ENCODE measurements at regions not wholly inside any gene's neighbourhood (a gene's known extent, or its start where the extent isn't known, plus 50 kb on each side); places are given as distances from the start of the nearest gene placed in this dataset.

DNA sequence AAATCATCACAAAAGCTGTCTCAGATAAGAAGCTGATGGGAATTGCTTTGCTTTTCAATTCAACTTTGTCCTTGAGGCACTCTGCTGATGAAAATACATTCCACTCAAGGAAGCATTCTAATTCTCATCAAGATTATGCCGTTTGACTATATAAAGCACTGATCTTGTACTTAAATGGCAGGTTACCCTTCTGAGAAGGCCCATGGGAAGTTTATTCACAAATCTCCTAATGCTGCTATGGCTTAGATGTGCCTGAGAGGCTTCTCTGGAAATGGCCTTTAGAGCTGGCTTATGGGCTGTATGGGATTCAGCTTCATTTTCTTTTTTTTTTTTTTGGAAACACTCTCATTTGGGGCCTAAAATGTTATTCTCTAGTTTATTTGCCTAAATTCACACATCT, 69.7 kb upstream of the ARNT2 start:
- H3K27me3 ChIP-seq (ENCODE audit: control insufficient read depth, insufficient read depth, low read length): peaks cover 12% of the 10 kb centered on the region
- ChIA-PET CTCF (no interaction called here), POLR2A (no interaction called here)

DNA sequence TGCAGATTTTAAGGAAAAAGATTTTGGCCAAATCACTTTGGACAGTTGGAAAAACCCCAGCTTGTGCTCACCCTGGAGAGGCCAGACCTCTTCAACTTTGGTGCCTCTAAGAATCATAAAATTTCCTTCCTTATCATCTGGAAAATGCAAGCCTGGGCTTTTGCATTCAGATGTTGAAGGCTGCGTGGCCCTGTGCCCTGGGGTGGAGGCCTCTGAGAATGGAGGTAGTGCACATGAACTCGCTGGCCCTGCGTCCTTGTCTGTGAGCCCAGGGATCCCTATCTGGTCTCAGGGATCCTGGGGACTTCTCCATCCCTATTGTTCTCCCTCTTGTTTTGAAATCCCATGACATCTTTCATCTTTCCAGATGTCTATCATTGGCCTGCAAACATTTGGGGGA, 64.6 kb upstream of the ARNT2 start:
- ChIA-PET CTCF (no interaction called here), POLR2A (no interaction called here)
- TF ChIP-seq, protein P1, sequence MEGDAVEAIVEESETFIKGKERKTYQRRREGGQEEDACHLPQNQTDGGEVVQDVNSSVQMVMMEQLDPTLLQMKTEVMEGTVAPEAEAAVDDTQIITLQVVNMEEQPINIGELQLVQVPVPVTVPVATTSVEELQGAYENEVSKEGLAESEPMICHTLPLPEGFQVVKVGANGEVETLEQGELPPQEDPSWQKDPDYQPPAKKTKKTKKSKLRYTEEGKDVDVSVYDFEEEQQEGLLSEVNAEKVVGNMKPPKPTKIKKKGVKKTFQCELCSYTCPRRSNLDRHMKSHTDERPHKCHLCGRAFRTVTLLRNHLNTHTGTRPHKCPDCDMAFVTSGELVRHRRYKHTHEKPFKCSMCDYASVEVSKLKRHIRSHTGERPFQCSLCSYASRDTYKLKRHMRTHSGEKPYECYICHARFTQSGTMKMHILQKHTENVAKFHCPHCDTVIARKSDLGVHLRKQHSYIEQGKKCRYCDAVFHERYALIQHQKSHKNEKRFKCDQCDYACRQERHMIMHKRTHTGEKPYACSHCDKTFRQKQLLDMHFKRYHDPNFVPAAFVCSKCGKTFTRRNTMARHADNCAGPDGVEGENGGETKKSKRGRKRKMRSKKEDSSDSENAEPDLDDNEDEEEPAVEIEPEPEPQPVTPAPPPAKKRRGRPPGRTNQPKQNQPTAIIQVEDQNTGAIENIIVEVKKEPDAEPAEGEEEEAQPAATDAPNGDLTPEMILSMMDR (IDR thresholded peaks at IDR 0.05; ENCODE audit: low read depth, low read length): no peak
- no peaks in the 10 kb centered on the region for H3K9me3 ChIP-seq (ENCODE audit: control insufficient read depth, insufficient read depth, low read length)
- peaks cover 18% of the 10 kb centered on the region for H3K27me3 ChIP-seq (ENCODE audit: control insufficient read depth, insufficient read depth, low read length)
- no peak for DNase-seq (ENCODE audit: low read depth, low spot score)
- H3K27ac ChIP-seq (ENCODE audit: low read depth, low read length): no peak overlapping the region
- H3K4me3 ChIP-seq (ENCODE audit: low read depth, low read length): no peak overlapping the region

More for the DNA sequence above, 69.7 kb upstream of the ARNT2 start:
- TF ChIP-seq, protein P1 (IDR thresholded peaks at IDR 0.05; ENCODE audit: low read depth, low read length): no peak
- DNase-seq (ENCODE audit: low read depth, low spot score): no peak
- Histone ChIP-seq H3K4me3 (ENCODE audit: low read depth, low read length) (no peak overlapping the region), H3K9me3 (ENCODE audit: control insufficient read depth, insufficient read depth, low read length) (peaks cover 5% of the 10 kb centered on the region; the same call in 1 of the 2 replicates), H3K27ac (ENCODE audit: low read depth, low read length) (no peak overlapping the region)

DNA sequence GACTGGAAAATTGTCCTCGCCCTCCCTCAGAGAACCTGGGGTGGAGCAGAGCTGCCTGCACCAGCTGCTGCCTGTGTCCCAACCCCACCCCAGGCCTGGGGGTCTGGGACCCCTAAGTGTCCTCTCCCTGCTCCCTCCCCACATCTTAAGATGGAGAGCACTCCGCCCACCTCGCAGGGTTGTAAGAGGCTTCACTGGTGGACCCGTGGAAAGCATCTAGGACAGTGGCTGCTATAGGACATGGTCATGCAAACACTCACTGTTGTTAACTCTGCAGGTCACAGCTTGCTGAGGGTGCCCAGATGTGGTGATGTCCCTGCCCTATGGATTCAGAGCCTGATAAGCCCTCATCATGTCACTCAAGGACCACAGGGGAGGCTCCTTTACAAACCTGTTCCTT, 62.0 kb upstream of the ARNT2 start:
- ChIA-PET CTCF (no interaction called here), POLR2A (no interaction called here)
- peaks cover 13% of the 10 kb centered on the region for H3K27me3 ChIP-seq (ENCODE audit: control insufficient read depth, insufficient read depth, low read length)
- no peaks in the 10 kb centered on the region for H3K9me3 ChIP-seq (ENCODE audit: control insufficient read depth, insufficient read depth, low read length)
- no peak for DNase-seq (ENCODE audit: low read depth, low spot score)
- H3K27ac ChIP-seq (ENCODE audit: low read depth, low read length): no peak overlapping the region
- TF ChIP-seq, protein P1 (IDR thresholded peaks at IDR 0.05; ENCODE audit: low read depth, low read length): no peak
- no peak overlapping the region for H3K4me3 ChIP-seq (ENCODE audit: low read depth, low read length)

DNA sequence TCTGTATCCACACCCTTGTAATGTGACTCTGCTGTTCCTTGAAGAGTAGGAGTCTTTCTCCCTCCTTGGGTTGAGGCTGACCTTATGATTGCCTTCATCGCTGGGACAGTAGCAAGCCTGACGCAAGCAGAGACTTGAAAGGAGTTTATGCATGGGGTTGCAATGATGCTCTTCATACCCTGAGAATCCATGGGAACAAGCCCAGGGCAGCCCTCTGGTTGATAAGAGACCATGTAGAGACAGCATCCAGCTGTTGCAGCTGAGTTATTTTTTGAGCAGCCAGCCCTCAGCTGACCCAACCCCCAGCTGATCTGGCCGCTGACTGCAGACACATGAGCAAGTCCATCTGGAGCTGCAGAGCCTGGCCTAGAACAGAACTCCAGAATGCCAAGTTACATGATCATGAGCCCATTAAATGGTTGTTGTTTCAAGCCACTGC, 60.6 kb upstream of the ARNT2 start:
- ChIA-PET POLR2A (interaction anchor here (0.6 to 1.1 kb wide), 2 partner anchors 61 to 109 kb away, joined by 3 read pairs; no protein-coding TSS in a partner anchor), CTCF (interaction anchor here (0.7 kb wide), 1 partner anchor 35 kb away, joined by 3 read pairs; no protein-coding TSS in a partner anchor)
- no peaks in the 10 kb centered on the region for H3K9me3 ChIP-seq (ENCODE audit: control insufficient read depth, insufficient read depth, low read length)
- DNase-seq (ENCODE audit: low read depth, low spot score): peak; percentile 78
- no peak overlapping the region for H3K4me3 ChIP-seq (ENCODE audit: low read depth, low read length)
- H3K27me3 ChIP-seq (ENCODE audit: control insufficient read depth, insufficient read depth, low read length): peaks cover 13% of the 10 kb centered on the region
- H3K27ac ChIP-seq (ENCODE audit: low read depth, low read length): no peak overlapping the region
- TF ChIP-seq, protein P1 (IDR thresholded peaks at IDR 0.05; ENCODE audit: low read depth, low read length): no peak

DNA sequence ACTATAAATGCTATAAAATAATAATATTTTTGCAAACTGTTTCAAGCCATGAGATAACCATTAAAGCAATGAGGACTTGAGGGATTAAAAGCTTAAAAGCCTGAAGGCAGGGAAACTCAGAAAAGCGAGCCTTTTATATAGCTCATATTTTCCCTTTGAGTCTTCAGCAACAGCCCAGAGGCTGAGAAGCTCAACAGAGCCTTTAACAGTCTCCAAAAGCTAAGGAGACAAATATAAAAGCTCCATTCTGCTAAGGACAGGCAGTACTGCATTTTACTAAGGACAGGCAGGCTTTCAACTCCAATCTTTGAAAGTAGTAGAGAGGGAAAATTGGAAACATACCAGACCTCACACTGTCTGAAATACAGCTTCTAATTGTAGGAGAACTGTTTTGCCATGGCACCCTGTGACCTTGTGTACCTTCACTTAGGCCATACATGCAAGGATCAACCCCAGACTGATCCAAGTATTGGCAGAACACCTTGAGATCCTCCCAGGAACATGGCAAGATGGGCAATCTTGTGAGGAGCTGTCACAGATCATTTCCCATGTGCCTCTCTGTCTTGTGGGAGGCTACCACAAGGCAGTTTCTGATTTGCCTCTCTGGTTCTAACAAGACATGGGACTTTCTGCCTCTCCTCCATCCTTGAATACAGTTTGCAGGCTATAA, 53.1 kb upstream of the ARNT2 start:
- no peak for DNase-seq (ENCODE audit: low read depth, low spot score)
- POLR2A ChIA-PET: no interaction called here
- TF ChIP-seq, protein P1 (IDR thresholded peaks at IDR 0.05; ENCODE audit: low read depth, low read length): no peak
- H3K9me3 ChIP-seq (ENCODE audit: control insufficient read depth, insufficient read depth, low read length): no peaks in the 10 kb centered on the region
- H3K27ac ChIP-seq (ENCODE audit: low read depth, low read length): no peak overlapping the region
- CTCF ChIA-PET: interaction anchor here (0.5 kb wide), 1 partner anchor 21 kb away, joined by 3 read pairs; no protein-coding TSS in a partner anchor
- H3K27me3 ChIP-seq (ENCODE audit: control insufficient read depth, insufficient read depth, low read length): no peaks in the 10 kb centered on the region
- H3K4me3 ChIP-seq (ENCODE audit: low read depth, low read length): no peak overlapping the region

Data from AG04450 (cell line).